ES-I3 (cell line): ENCODE measurements at regions not wholly inside any gene's neighbourhood (a gene's known extent, or its start where the extent isn't known, plus 50 kb on each side); places are given as distances from the start of the nearest gene placed in this dataset.

Experiments used
- H3K36me3 ChIP-seq: 2 replicates; pipeline ENCODE4 v1.6.1; 2013; ENCODE audit warnings: mild to moderate bottlenecking, low read length, control low read depth, moderate library complexity; ENCODE audit not compliant: insufficient read depth
- H3K4me1 ChIP-seq: 2 replicates; pipeline ENCODE4 v1.6.1; 2013; ENCODE audit warnings: mild to moderate bottlenecking, control low read depth, low read length; ENCODE audit not compliant: insufficient read depth
- H3K9ac ChIP-seq: 2 replicates; pipeline ENCODE4 v1.6.1; 2013; ENCODE audit warnings: low read depth, mild to moderate bottlenecking, low read length, moderate library complexity
- H3K9me3 ChIP-seq: 2 replicates; pipeline ENCODE4 v1.6.1; 2013; ENCODE audit warnings: mild to moderate bottlenecking, low read length, moderate library complexity; ENCODE audit not compliant: control insufficient read depth, insufficient read depth

GRCh38 chr2:8191427-8191826 is 490.4 kb upstream of the ID2 start:
- no peak overlapping the region for H3K9ac ChIP-seq
- H3K4me1 ChIP-seq = peaks cover 14% of the 10 kb centered on the region; the same call in 1 of the 2 replicates
- no peaks in the 10 kb centered on the region for H3K36me3 ChIP-seq
- no peaks in the 10 kb centered on the region for H3K9me3 ChIP-seq

- Histone ChIP-seq H3K9me3 (no peaks in the 10 kb centered on the region), H3K9ac (no peak overlapping the region), H3K36me3 (no peaks in the 10 kb centered on the region), H3K4me1 (peaks cover 14% of the 10 kb centered on the region; the same call in 1 of the 2 replicates)
These were observed 488.7 kb upstream of the ID2 start for GRCh38 chr2:8193146-8193545.

GRCh38 chr2:8193686-8194615 is 487.9 kb upstream of the ID2 start:
- H3K9ac ChIP-seq = no peak overlapping the region
- H3K4me1 ChIP-seq = peaks cover 14% of the 10 kb centered on the region; the same call in 1 of the 2 replicates
- H3K36me3 ChIP-seq = no peaks in the 10 kb centered on the region
- H3K9me3 ChIP-seq = no peaks in the 10 kb centered on the region

GRCh38 chr2:8195784-8196183 is 486.1 kb upstream of the ID2 start:
- H3K36me3 ChIP-seq = no peaks in the 10 kb centered on the region
- no peak overlapping the region for H3K9ac ChIP-seq
- no peaks in the 10 kb centered on the region for H3K9me3 ChIP-seq
- H3K4me1 ChIP-seq = peaks cover 14% of the 10 kb centered on the region; the same call in 1 of the 2 replicates

- Histone ChIP-seq H3K9ac (no peak overlapping the region), H3K4me1 (peaks cover 14% of the 10 kb centered on the region; the same call in 1 of the 2 replicates), H3K36me3 (no peaks in the 10 kb centered on the region), H3K9me3 (no peaks in the 10 kb centered on the region)
These were observed 485.5 kb upstream of the ID2 start for GRCh38 chr2:8196316-8196715.

- Histone ChIP-seq H3K4me1 (peaks cover 14% of the 10 kb centered on the region; the same call in 1 of the 2 replicates), H3K36me3 (no peaks in the 10 kb centered on the region), H3K9ac (no peak overlapping the region), H3K9me3 (no peaks in the 10 kb centered on the region)
These were observed 484.8 kb upstream of the ID2 start for GRCh38 chr2:8197101-8197500.

- H3K9ac ChIP-seq = no peak overlapping the region
These were observed 484.0 kb upstream of the ID2 start for GRCh38 chr2:8197825-8198224.

GRCh38 chr2:8198766-8199382 is 483.0 kb upstream of the ID2 start:
- H3K4me1 ChIP-seq = 0 out of 2 replicates have a peak, but pooled peaks cover 2% of the 10 kb centered on the region

More at GRCh38 chr2:8197825-8198224, 484.0 kb upstream of the ID2 start:
- Histone ChIP-seq H3K36me3 (no peaks in the 10 kb centered on the region), H3K4me1 (peaks cover 10% of the 10 kb centered on the region; the same call in 1 of the 2 replicates), H3K9me3 (no peaks in the 10 kb centered on the region)

GRCh38 chr2:8202132-8202531 is 479.7 kb upstream of the ID2 start:
- Histone ChIP-seq H3K4me1 (no peaks in the 10 kb centered on the region), H3K36me3 (no peaks in the 10 kb centered on the region), H3K9me3 (no peaks in the 10 kb centered on the region), H3K9ac (no peak overlapping the region)

More at GRCh38 chr2:8198766-8199382, 483.0 kb upstream of the ID2 start:
- no peaks in the 10 kb centered on the region for H3K9me3 ChIP-seq
- H3K9ac ChIP-seq = no peak overlapping the region
- no peaks in the 10 kb centered on the region for H3K36me3 ChIP-seq

GRCh38 chr2:8203364-8203763 is 478.5 kb upstream of the ID2 start:
- Histone ChIP-seq H3K9me3 (no peaks in the 10 kb centered on the region), H3K36me3 (no peaks in the 10 kb centered on the region), H3K4me1 (no peaks in the 10 kb centered on the region), H3K9ac (no peak overlapping the region)

GRCh38 chr2:8204711-8205110 is 477.1 kb upstream of the ID2 start:
- no peaks in the 10 kb centered on the region for H3K4me1 ChIP-seq
- no peaks in the 10 kb centered on the region for H3K36me3 ChIP-seq
- no peaks in the 10 kb centered on the region; the same call in 1 of the 2 replicates for H3K9me3 ChIP-seq
- no peak overlapping the region for H3K9ac ChIP-seq

GRCh38 chr2:8209494-8209893 is 472.4 kb upstream of the ID2 start:
- no peaks in the 10 kb centered on the region; the same call in 1 of the 2 replicates for H3K9me3 ChIP-seq
- no peaks in the 10 kb centered on the region for H3K36me3 ChIP-seq

GRCh38 chr2:8211384-8211783 is 470.5 kb upstream of the ID2 start:
- Histone ChIP-seq H3K9me3 (no peaks in the 10 kb centered on the region; the same call in 1 of the 2 replicates), H3K4me1 (no peaks in the 10 kb centered on the region), H3K36me3 (no peaks in the 10 kb centered on the region), H3K9ac (no peak overlapping the region)

More at GRCh38 chr2:8209494-8209893, 472.4 kb upstream of the ID2 start:
- no peaks in the 10 kb centered on the region for H3K4me1 ChIP-seq
- no peak overlapping the region for H3K9ac ChIP-seq

- H3K9ac ChIP-seq = no peak overlapping the region
- no peaks in the 10 kb centered on the region for H3K4me1 ChIP-seq
- no peaks in the 10 kb centered on the region for H3K36me3 ChIP-seq
- no peaks in the 10 kb centered on the region; the same call in 1 of the 2 replicates for H3K9me3 ChIP-seq
These were observed 469.6 kb upstream of the ID2 start for GRCh38 chr2:8212239-8212638.
